WI38 (cell line): ENCODE measurements at regions not wholly inside any gene's neighbourhood (a gene's known extent, or its start where the extent isn't known, plus 50 kb on each side); places are given as distances from the start of the nearest gene placed in this dataset.

ENCODE experiments used
- H3K4me3 ChIP-seq: 2 replicates; pipeline ENCODE4 v1.5.1; 2011; ENCODE audit warnings: low read depth, mild to moderate bottlenecking, control low read depth, low read length
- CTCF ChIP-seq: IDR thresholded peaks from 2 replicates; pipeline ENCODE4 v1.5.1; 2012; ENCODE audit warnings: low read depth, mild to moderate bottlenecking, control low read depth, low read length

DNA sequence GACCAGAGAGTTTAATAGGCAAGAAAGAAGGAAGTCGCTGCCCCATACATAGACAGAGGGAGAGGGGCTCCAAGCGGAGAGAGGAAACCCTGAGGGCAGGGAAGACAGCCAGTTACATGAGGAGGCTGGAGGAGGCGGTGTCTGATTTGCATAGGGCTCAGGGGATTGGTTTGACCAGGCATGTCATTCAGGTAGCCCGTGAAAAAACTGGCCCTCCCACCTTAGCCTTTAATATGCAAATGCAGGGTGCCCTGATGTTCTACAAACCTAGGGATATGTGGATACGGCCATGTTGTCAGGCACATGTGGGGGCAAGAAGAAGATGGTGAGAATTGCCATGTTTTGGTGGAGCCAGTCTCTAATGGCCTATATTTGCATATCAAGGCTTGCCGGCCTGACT is 1461.6 kb downstream of the PCDH9 start:
- TF ChIP-seq CTCF = no peak

DNA sequence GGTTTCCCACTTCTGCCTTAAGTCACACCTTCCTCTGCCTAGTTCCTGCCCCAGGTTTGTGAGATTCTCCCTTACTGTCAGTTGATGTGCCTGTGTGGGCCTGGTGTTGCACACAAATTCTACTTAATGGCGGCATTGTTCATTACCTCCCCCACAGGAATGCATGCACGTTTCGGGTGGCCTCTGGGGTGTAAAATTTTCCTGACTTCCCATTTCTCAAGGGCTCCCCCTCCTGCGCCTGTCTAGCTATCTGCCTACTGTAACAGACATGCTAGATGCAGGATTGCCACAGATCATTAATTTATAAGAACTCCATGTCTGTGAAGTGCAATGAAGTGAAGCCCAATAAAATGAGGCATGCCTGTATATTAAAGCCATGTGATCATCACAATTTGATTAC is 1466.3 kb downstream of the PCDH9 start:
- TF ChIP-seq CTCF = no peak
- H3K4me3 ChIP-seq = no peak overlapping the region

More for the DNA sequence above, 1461.6 kb downstream of the PCDH9 start:
- H3K4me3 ChIP-seq = no peak overlapping the region

DNA sequence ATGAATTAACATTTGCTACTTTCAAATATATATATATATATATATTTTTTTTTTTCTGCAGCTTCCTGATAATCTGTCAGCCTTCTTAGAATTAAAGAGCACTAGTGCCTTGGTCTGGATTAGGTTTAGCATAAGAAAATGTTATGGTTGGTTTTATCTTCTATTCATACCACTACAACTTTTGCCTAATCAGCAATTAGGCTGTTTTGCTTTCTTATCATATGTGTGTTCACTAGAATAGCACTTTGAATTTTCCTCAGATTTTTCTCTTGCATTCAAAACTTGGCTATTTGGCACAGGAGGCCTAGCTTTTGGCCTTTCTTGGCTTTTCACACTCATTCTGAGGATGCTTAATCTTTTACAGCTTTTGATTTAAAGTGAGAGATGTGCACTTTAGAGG is 1468.1 kb downstream of the PCDH9 start:
- H3K4me3 ChIP-seq = no peak overlapping the region
- no peak for TF ChIP-seq CTCF

GRCh38 chr13:65756071-65756671 is 1474.0 kb downstream of the PCDH9 start:
- TF ChIP-seq CTCF = no peak
- no peak overlapping the region for H3K4me3 ChIP-seq

GRCh38 chr13:65748227-65748626 is 1481.9 kb downstream of the PCDH9 start:
- H3K4me3 ChIP-seq = no peak overlapping the region
- TF ChIP-seq CTCF = no peak

- H3K4me3 ChIP-seq = no peak overlapping the region
- no peak for TF ChIP-seq CTCF
Measured at GRCh38 chr13:65746406-65746921, 1483.7 kb downstream of the PCDH9 start.

GRCh38 chr13:65744836-65745235 is 1485.3 kb downstream of the PCDH9 start:
- no peak for TF ChIP-seq CTCF
- H3K4me3 ChIP-seq = no peak overlapping the region
